Prostate gland (tissue), 2 donors: ENCODE measurements at regions not wholly inside any gene's neighbourhood (a gene's known extent, or its start where the extent isn't known, plus 50 kb on each side); places are given as distances from the start of the nearest gene placed in this dataset.
A peak's percentile ranks its signal among the peaks of the same experiment; 100 is the strongest.
"Not testable (repeated sequence)": the region's sequence is repeated elsewhere in the genome, so short reads cannot be mapped to it uniquely, and the experiment has no call there.

Experiments
- POLR2A ChIP-seq: fragments of 450-650 bp; IDR thresholded peaks from one replicate; pipeline ENCODE4 v1.6.1; 2016; ENCODE audit warnings: antibody characterized with exemption, mild to moderate bottlenecking
- POLR2AphosphoS5 ChIP-seq: sonication (generic); formaldehyde crosslinking; IDR thresholded peaks from one replicate; pipeline ENCODE4 v1.6.1; 2017; ENCODE audit warnings: antibody characterized with exemption
- TF ChIP-seq, protein P1 (sequence below), 4 experiments: fragments of 200-600 bp in 2 of 4; fragments of 450-650 bp in 2 of 4; sonication (generic) in 2 of 4; IDR thresholded peaks; 1 replicate in 3 of 4; 2 replicates in 1 of 4; pipeline ENCODE4 v1.5.1; 2016 to 2019; ENCODE audit warnings: antibody characterized with exemption in 4 of 4, mild to moderate bottlenecking in 2 of 4, moderate library complexity in 2 of 4

DNA sequence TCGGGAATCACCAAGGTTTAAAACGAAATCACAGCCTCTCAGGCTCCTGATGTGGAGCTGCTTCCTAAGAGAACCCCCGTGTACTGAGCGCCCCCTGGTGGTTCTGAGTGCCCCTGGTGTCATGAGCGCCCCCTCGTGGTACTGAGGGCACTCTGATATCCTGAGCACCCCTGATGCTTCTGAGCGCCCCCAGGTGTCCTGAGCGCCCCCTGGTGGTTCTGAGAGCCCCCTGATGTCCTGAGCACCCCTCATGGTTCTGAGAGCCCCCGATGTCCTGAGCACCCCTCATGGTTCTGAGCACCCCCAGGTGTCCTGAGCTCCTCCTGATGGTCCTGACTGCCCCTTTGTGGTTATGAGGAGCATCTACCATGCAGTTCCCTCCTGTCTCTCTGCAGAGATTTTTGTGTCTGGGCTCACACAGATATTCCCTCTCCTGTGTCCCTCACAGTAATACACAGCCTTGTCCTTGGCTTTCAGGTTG, 1092.1 kb downstream of the TMEM121 start:
- TF ChIP-seq, protein P1, sequence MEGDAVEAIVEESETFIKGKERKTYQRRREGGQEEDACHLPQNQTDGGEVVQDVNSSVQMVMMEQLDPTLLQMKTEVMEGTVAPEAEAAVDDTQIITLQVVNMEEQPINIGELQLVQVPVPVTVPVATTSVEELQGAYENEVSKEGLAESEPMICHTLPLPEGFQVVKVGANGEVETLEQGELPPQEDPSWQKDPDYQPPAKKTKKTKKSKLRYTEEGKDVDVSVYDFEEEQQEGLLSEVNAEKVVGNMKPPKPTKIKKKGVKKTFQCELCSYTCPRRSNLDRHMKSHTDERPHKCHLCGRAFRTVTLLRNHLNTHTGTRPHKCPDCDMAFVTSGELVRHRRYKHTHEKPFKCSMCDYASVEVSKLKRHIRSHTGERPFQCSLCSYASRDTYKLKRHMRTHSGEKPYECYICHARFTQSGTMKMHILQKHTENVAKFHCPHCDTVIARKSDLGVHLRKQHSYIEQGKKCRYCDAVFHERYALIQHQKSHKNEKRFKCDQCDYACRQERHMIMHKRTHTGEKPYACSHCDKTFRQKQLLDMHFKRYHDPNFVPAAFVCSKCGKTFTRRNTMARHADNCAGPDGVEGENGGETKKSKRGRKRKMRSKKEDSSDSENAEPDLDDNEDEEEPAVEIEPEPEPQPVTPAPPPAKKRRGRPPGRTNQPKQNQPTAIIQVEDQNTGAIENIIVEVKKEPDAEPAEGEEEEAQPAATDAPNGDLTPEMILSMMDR (IDR thresholded peaks at IDR 0.05) = peak in 1 of 4 experiments; percentile 32
- TF ChIP-seq POLR2AphosphoS5, POLR2A: not testable (repeated sequence)
